HCT116 (cell line): ENCODE measurements at regions not wholly inside any gene's neighbourhood (a gene's known extent, or its start where the extent isn't known, plus 50 kb on each side); places are given as distances from the start of the nearest gene placed in this dataset.

Experiments used
- ATAC-seq: fragments of 200-7000 bp; cut with Tn5 transposase; 2 replicates; pipeline ENCODE4 v1.9.1; 2020; ENCODE audit warnings: mild to moderate bottlenecking, moderate library complexity
- BruUV-seq: library from RNA; stranded (reverse); fragments of 400-500 nt; replicated peaks from 2 replicates; lab custom pipeline; 2021; lab: Mats Ljungman, UMichigan
- CTCF ChIA-PET: fragments of 300-600 bp; sonication (Branson Sonifier 250); formaldehyde crosslinking; loops from one replicate; lab custom pipeline; 2021; ENCODE audit warnings: antibody characterized with exemption; lab: Charles Lee
- POLR2A ChIA-PET: fragments of 300-600, 350-600 bp; sonication (Branson Sonifier 250); formaldehyde crosslinking; loops from one replicate; lab custom pipeline; 2021; ENCODE audit warnings: antibody characterized with exemption; lab: Charles Lee
- RAD21 ChIA-PET, 2 experiments: fragments of 300-600 bp; sonication (Branson Sonifier 250); formaldehyde crosslinking; loops; one replicate each; lab custom pipeline; 2023; ENCODE audit warnings: low total read pairs in 2 of 2; ENCODE audit not compliant: uncharacterized antibody in 2 of 2, unreplicated experiment in 2 of 2, low non-redundant PET in 1 of 2; lab: Charles Lee
- DNase-seq: peaks from one replicate; pipeline ENCODE4 v3.0.0-alpha.2; 2010; ENCODE audit warnings: low read depth, low spot score
- H2AFZ ChIP-seq: fragments of 200-600 bp; shearing (Covaris generic), sonication (generic); 2 replicates; pipeline ENCODE4 v1.6.1; 2017; ENCODE audit warnings: low read depth, mixed run types, mixed read lengths, antibody characterized with exemption, low read length; ENCODE audit not compliant: poor library complexity, severe bottlenecking
- H3K27ac ChIP-seq: 2 replicates; pipeline ENCODE4 v1.5.1; 2012; ENCODE audit warnings: low read depth, low read length
- H3K27me3 ChIP-seq: fragments of 200-600 bp; sonication (generic); 2 replicates; pipeline ENCODE4 v1.6.1; 2016; ENCODE audit warnings: mixed run types, low read length, mixed read lengths; ENCODE audit not compliant: insufficient read depth
- H3K36me3 ChIP-seq, 2 experiments: fragments of 200-500 bp in 1 of 2; fragments of 200-600 bp in 1 of 2; sonication (Bioruptor generic) in 1 of 2; sonication (generic) in 1 of 2; 2 replicates each; pipeline versions ENCODE4 v1.5.1 to v1.6.1; 2014 to 2016; ENCODE audit warnings: low read length in 2 of 2, inconsistent platforms in 1 of 2, mixed read lengths in 1 of 2, mixed run types in 1 of 2; ENCODE audit not compliant: insufficient read depth in 2 of 2, control insufficient read depth in 1 of 2
- H3K4me1 ChIP-seq, 2 experiments: fragments of 200-600 bp in 1 of 2; sonication (generic) in 1 of 2; 2 replicates each; pipeline versions ENCODE4 v1.5.1 to v1.6.1; 2012 to 2017; ENCODE audit warnings: low read length in 2 of 2, inconsistent platforms in 1 of 2, mild to moderate bottlenecking in 1 of 2, mixed read lengths in 1 of 2, mixed run types in 1 of 2, moderate library complexity in 1 of 2; ENCODE audit not compliant: insufficient read depth in 2 of 2, control insufficient read depth in 1 of 2
- H3K4me2 ChIP-seq: fragments of 200-600 bp; sonication (generic); 2 replicates; pipeline ENCODE4 v1.6.1; 2017; ENCODE audit warnings: mixed run types, low read length, mixed read lengths
- H3K4me3 ChIP-seq, 2 experiments: fragments of 200-600 bp in 1 of 2; sonication (generic) in 1 of 2; replicated peaks in 1 of 2; 2 replicates each; pipeline ENCODE4 v1.5.1; 2011 to 2016; ENCODE audit warnings: low read length in 2 of 2, control low read depth in 1 of 2, low read depth in 1 of 2, mild to moderate bottlenecking in 1 of 2, mixed read lengths in 1 of 2, mixed run types in 1 of 2
- H3K79me2 ChIP-seq: fragments of 200-600 bp; sonication (generic); 2 replicates; pipeline ENCODE4 v1.6.1; 2017; ENCODE audit warnings: mild to moderate bottlenecking, mixed run types, low read length, moderate library complexity, mixed read lengths; ENCODE audit not compliant: insufficient read depth
- H3K9ac ChIP-seq: fragments of 200-600 bp; sonication (generic); 2 replicates; pipeline ENCODE4 v1.6.1; 2016; ENCODE audit warnings: low read length, mixed read lengths
- H3K9me2 ChIP-seq: fragments of 200-600 bp; sonication (generic), shearing (Covaris generic); 2 replicates; pipeline ENCODE4 v1.6.1; 2017; ENCODE audit warnings: mixed run types, mild to moderate bottlenecking, moderate library complexity; ENCODE audit not compliant: insufficient read depth
- H3K9me3 ChIP-seq, 2 experiments: fragments of 200-500 bp in 1 of 2; fragments of 200-600 bp in 1 of 2; sonication (Bioruptor generic) in 1 of 2; sonication (generic) in 1 of 2; 2 replicates each; pipeline ENCODE4 v1.6.1; 2014 to 2017; ENCODE audit warnings: low read length in 2 of 2, mixed read lengths in 2 of 2, inconsistent platforms in 1 of 2, low read depth in 1 of 2, mild to moderate bottlenecking in 1 of 2, mixed run types in 1 of 2, moderate library complexity in 1 of 2; ENCODE audit not compliant: control insufficient read depth in 1 of 2, insufficient read depth in 1 of 2
- H4K20me1 ChIP-seq: fragments of 200-600 bp; sonication (generic), shearing (Covaris generic); 2 replicates; pipeline ENCODE4 v1.6.1; 2017; ENCODE audit warnings: mixed run types, mild to moderate bottlenecking, moderate library complexity; ENCODE audit not compliant: insufficient read depth
- CBX3 ChIP-seq: IDR thresholded peaks from 2 replicates; pipeline ENCODE4 v1.6.1; 2012; ENCODE audit warnings: low read depth
- CEBPB ChIP-seq: IDR thresholded peaks from 2 replicates; pipeline ENCODE4 v1.6.1; 2012; ENCODE audit warnings: low read depth
- EGR1 ChIP-seq: IDR thresholded peaks from 2 replicates; pipeline ENCODE4 v1.6.1; 2012; ENCODE audit warnings: low read depth
- ELF1 ChIP-seq: IDR thresholded peaks from 2 replicates; pipeline ENCODE4 v1.6.1; 2012; ENCODE audit warnings: low read depth, borderline replicate concordance
- EZH2 ChIP-seq: fragments of 200-600 bp; sonication (generic); IDR thresholded peaks from 2 replicates; pipeline ENCODE4 v1.6.1; 2017; ENCODE audit warnings: antibody characterized with exemption, mixed run types
- EZH2phosphoT487 ChIP-seq: fragments of 200-600 bp; IDR thresholded peaks from 2 replicates; pipeline ENCODE4 v1.6.1; 2018; ENCODE audit warnings: antibody characterized with exemption, borderline replicate concordance
- FOSL1 ChIP-seq: IDR thresholded peaks from 2 replicates; pipeline ENCODE4 v1.6.1; 2012; ENCODE audit warnings: low read depth
- JUND ChIP-seq: IDR thresholded peaks from 2 replicates; pipeline ENCODE4 v1.6.1; 2012
- POLR2A ChIP-seq: IDR thresholded peaks from 2 replicates; pipeline ENCODE4 v1.7.0; 2011; ENCODE audit warnings: borderline replicate concordance; ENCODE audit not compliant: insufficient read depth, insufficient read length; ENCODE audit errors: extremely low read depth
- POLR2AphosphoS5 ChIP-seq: IDR thresholded peaks from 2 replicates; pipeline ENCODE4 v1.6.1; 2011; ENCODE audit warnings: mild to moderate bottlenecking, low read depth, low read length, moderate library complexity
- RAD21 ChIP-seq: IDR thresholded peaks from 2 replicates; pipeline ENCODE4 v1.6.1; 2012; ENCODE audit warnings: low read depth, mild to moderate bottlenecking
- SIN3A ChIP-seq: IDR thresholded peaks from 2 replicates; pipeline ENCODE4 v1.6.1; 2012; ENCODE audit warnings: low read depth
- SP1 ChIP-seq: IDR thresholded peaks from 2 replicates; pipeline ENCODE4 v1.6.1; 2012; ENCODE audit warnings: low read depth
- YY1 ChIP-seq: IDR thresholded peaks from 2 replicates; pipeline ENCODE4 v1.6.1; 2011; ENCODE audit warnings: low read length, low read depth, moderate library complexity, mild to moderate bottlenecking; ENCODE audit not compliant: insufficient replicate concordance; ENCODE audit errors: extremely low read depth
- ZNF274 ChIP-seq: fragments of 200-500 bp; sonication (Bioruptor generic); IDR thresholded peaks from 2 replicates; pipeline ENCODE4 v1.6.1; 2014; ENCODE audit warnings: mild to moderate bottlenecking, low read depth, low read length, inconsistent platforms
- intact Hi-C: fragments of 100-400 bp; cut with micrococcal nuclease; formaldehyde crosslinking; loops from 2 replicates; pipeline ENCODE4 v1.10.0; 2022
- TF ChIP-seq, protein P1 (sequence below): IDR thresholded peaks from 2 replicates; pipeline ENCODE4 v1.6.1; 2011; ENCODE audit warnings: mild to moderate bottlenecking, low read length, moderate library complexity; ENCODE audit not compliant: insufficient replicate concordance; ENCODE audit errors: extremely low read depth
- TF ChIP-seq, protein P2 (sequence below): IDR thresholded peaks from 2 replicates; pipeline ENCODE4 v1.6.1; 2012
- TF ChIP-seq, protein P3 (sequence below): IDR thresholded peaks from 2 replicates; pipeline ENCODE4 v1.6.1; 2012; ENCODE audit warnings: low read depth
- TF ChIP-seq, protein P4 (sequence below): IDR thresholded peaks from 2 replicates; pipeline ENCODE4 v1.6.1; 2012
- TF ChIP-seq, protein P5 (sequence below), 3 experiments: fragments of 200-600 bp in 1 of 3; sonication (generic) in 1 of 3; IDR thresholded peaks in 2 of 3; conservative IDR thresholded peaks in 1 of 3; 2 replicates each; pipeline ENCODE4 v1.5.1; 2012 to 2017; ENCODE audit warnings: low read depth in 2 of 3, low read length in 2 of 3, antibody characterized with exemption in 1 of 3, borderline replicate concordance in 1 of 3, control low read depth in 1 of 3, mild to moderate bottlenecking in 1 of 3, mixed read lengths in 1 of 3, mixed run types in 1 of 3, moderate library complexity in 1 of 3; ENCODE audit not compliant: insufficient read depth in 1 of 3

DNA sequence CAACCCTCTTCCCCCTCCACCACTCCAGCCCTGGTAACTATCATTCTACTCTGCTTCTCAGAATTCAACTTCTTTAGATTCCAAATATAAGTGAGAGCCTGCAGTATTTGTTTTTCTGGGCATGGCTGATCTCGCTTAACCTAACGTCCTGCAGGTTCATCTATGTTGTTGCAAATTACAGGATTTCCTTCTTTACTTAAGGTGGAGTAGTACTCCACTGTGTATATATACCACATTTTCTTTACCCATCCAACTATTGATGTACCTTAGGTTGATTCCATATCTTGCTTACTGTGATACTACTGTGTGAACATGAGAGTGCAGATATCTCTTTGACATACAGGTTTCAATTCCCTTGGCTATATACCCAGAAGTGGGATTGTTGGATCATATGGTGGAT lies 106.3 kb upstream of the ZNF366 start:
- no peaks in the 10 kb centered on the region for H4K20me1 ChIP-seq
- H3K4me2 ChIP-seq, result no peak overlapping the region
- no peaks in the 10 kb centered on the region for H3K79me2 ChIP-seq
- no peak for ATAC-seq
- H2AFZ ChIP-seq, result no peak overlapping the region
- H3K36me3 ChIP-seq, result no peaks in the 10 kb centered on the region
- H3K4me3 ChIP-seq, result no peak overlapping the region
- TF ChIP-seq, protein P1, sequence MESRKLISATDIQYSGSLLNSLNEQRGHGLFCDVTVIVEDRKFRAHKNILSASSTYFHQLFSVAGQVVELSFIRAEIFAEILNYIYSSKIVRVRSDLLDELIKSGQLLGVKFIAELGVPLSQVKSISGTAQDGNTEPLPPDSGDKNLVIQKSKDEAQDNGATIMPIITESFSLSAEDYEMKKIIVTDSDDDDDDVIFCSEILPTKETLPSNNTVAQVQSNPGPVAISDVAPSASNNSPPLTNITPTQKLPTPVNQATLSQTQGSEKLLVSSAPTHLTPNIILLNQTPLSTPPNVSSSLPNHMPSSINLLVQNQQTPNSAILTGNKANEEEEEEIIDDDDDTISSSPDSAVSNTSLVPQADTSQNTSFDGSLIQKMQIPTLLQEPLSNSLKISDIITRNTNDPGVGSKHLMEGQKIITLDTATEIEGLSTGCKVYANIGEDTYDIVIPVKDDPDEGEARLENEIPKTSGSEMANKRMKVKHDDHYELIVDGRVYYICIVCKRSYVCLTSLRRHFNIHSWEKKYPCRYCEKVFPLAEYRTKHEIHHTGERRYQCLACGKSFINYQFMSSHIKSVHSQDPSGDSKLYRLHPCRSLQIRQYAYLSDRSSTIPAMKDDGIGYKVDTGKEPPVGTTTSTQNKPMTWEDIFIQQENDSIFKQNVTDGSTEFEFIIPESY, result no peak
- TF ChIP-seq POLR2A, result no peak
- TF ChIP-seq, protein P2, sequence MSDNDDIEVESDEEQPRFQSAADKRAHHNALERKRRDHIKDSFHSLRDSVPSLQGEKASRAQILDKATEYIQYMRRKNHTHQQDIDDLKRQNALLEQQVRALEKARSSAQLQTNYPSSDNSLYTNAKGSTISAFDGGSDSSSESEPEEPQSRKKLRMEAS, result no peak
- no peak for TF ChIP-seq ELF1
- no peak for TF ChIP-seq CEBPB
- no peak for TF ChIP-seq POLR2AphosphoS5
- TF ChIP-seq, protein P3, sequence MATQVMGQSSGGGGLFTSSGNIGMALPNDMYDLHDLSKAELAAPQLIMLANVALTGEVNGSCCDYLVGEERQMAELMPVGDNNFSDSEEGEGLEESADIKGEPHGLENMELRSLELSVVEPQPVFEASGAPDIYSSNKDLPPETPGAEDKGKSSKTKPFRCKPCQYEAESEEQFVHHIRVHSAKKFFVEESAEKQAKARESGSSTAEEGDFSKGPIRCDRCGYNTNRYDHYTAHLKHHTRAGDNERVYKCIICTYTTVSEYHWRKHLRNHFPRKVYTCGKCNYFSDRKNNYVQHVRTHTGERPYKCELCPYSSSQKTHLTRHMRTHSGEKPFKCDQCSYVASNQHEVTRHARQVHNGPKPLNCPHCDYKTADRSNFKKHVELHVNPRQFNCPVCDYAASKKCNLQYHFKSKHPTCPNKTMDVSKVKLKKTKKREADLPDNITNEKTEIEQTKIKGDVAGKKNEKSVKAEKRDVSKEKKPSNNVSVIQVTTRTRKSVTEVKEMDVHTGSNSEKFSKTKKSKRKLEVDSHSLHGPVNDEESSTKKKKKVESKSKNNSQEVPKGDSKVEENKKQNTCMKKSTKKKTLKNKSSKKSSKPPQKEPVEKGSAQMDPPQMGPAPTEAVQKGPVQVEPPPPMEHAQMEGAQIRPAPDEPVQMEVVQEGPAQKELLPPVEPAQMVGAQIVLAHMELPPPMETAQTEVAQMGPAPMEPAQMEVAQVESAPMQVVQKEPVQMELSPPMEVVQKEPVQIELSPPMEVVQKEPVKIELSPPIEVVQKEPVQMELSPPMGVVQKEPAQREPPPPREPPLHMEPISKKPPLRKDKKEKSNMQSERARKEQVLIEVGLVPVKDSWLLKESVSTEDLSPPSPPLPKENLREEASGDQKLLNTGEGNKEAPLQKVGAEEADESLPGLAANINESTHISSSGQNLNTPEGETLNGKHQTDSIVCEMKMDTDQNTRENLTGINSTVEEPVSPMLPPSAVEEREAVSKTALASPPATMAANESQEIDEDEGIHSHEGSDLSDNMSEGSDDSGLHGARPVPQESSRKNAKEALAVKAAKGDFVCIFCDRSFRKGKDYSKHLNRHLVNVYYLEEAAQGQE, result no peak
- TF ChIP-seq SIN3A, result no peak
- TF ChIP-seq JUND, result no peak
- no peak for TF ChIP-seq EZH2
- no peak for TF ChIP-seq FOSL1
- TF ChIP-seq, protein P4, sequence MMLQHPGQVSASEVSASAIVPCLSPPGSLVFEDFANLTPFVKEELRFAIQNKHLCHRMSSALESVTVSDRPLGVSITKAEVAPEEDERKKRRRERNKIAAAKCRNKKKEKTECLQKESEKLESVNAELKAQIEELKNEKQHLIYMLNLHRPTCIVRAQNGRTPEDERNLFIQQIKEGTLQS, result no peak
- TF ChIP-seq EGR1, result no peak
- TF ChIP-seq CBX3, result no peak
- TF ChIP-seq, protein P5, sequence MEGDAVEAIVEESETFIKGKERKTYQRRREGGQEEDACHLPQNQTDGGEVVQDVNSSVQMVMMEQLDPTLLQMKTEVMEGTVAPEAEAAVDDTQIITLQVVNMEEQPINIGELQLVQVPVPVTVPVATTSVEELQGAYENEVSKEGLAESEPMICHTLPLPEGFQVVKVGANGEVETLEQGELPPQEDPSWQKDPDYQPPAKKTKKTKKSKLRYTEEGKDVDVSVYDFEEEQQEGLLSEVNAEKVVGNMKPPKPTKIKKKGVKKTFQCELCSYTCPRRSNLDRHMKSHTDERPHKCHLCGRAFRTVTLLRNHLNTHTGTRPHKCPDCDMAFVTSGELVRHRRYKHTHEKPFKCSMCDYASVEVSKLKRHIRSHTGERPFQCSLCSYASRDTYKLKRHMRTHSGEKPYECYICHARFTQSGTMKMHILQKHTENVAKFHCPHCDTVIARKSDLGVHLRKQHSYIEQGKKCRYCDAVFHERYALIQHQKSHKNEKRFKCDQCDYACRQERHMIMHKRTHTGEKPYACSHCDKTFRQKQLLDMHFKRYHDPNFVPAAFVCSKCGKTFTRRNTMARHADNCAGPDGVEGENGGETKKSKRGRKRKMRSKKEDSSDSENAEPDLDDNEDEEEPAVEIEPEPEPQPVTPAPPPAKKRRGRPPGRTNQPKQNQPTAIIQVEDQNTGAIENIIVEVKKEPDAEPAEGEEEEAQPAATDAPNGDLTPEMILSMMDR (IDR thresholded peaks at IDR 0.05 in 2 of 3, conservative IDR thresholded peaks at IDR 0.05 in 1 of 3; ENCODE audit: borderline replicate concordance in 1 of 3, insufficient read depth in 1 of 3, low read depth in 2 of 3, low read length in 2 of 3), result no peak
- no peak for TF ChIP-seq RAD21
- no peak for TF ChIP-seq SP1
- no peak for TF ChIP-seq EZH2phosphoT487
- no peak for TF ChIP-seq ZNF274
- TF ChIP-seq YY1, result no peak
- TF ChIP-seq, all 23 proteins: peak for 0
- no peak for DNase-seq
- intact Hi-C loops, result no loop called here
- Histone ChIP-seq H3K4me1 (no peaks in the 10 kb centered on the region), H3K9ac (no peak overlapping the region), H3K27ac (no peak overlapping the region), H3K9me2 (no peaks in the 10 kb centered on the region), H3K27me3 (no peaks in the 10 kb centered on the region), H3K9me3 (no peaks in the 10 kb centered on the region)
- ChIA-PET CTCF (no interaction called here), RAD21 (no interaction called here), POLR2A (no interaction called here)
- BruUV-seq, result no TSS peak
